Stimulated activated CD4-positive, alpha-beta T cell treated with anti-CD3 and anti-CD28 coated beads, Interleukin-4, amount 100 ng/mL, for 4 hours (primary cell): ENCODE measurements at regions not wholly inside any gene's neighbourhood (a gene's known extent, or its start where the extent isn't known, plus 50 kb on each side); places are given as distances from the start of the nearest gene placed in this dataset.

Experiments used
- DNase-seq, 2 experiments: peaks; one replicate each; pipeline ENCODE4 v3.0.0-alpha.2; 2020

DNA sequence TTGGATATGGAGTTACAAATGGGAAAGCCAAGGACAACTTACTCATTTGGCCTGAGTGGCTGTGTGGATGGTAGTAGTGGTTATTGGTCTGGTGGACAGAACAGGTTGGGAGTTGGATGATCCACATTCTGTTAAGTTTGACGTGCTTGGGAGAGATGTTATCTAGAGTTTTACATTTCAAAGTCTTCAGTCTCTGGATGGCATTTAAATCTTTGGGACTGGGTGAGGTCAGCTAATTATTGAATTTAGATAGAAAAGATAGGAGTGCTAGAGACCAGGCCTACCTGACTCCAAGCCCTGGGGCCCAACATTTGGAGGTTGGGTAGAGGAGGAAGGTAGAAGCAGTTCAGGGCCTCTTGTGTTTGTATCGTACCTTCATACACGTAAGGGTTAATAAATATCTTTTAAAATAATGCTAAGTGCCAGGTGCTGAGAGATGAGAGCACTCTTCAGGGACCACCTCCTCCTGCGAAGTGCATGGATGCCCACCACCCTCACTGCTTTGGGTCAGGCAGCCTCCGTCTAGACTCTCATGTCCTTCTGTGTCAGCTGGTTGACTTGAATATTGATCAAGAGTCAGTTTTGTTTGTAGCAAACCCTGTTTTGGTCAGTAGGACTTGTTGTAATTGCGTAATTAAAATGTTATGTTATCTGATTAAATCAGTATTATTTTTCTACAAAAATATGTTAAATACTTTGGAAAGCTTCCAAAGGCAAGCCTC, 460.4 kb upstream of the RGS6 start:
- no peak for DNase-seq

DNA sequence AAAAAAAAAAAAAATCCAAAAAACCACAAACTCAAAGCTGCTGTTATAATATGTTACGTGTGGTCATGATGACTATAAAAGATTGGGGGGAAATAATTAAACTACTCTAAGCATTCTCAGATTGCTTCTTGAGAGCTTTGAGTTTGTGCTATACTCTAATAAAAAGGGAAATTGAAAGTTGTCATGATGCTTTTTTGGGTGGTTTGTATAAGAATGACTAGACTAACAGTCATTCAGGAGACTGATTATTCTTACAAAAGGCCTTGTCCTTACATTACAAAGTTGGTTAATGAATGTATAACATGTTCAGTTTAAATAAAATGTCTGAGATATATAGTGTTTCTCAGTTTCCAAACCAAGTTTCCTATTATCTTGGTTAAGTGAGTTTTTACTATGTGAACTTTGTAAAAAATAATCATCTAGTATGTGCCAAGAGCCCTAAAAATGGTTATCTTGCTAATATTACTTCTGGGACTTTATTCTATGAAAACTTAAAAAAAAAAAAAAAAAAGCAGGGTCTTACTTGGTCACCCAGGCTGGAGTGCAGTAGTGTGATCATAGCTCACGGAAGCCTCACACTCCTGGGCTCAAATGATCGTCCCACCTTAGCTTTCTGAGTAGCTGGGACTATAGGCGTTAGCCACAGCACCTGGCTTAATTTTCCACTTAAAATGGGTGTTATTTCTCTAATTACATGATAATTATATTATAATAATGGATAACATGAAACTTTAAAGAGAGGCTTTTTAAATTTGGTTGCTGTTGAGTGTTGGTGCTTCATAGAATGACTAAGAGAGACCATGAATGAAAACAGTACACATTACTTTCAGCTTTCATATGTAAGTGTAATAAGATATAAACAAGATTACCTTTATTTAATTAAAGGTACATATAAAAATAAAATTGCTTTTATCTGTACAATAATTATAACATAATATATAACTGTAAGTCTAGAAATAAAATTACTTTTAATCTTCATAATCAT, 459.6 kb upstream of the RGS6 start:
- DNase-seq: no peak

DNA sequence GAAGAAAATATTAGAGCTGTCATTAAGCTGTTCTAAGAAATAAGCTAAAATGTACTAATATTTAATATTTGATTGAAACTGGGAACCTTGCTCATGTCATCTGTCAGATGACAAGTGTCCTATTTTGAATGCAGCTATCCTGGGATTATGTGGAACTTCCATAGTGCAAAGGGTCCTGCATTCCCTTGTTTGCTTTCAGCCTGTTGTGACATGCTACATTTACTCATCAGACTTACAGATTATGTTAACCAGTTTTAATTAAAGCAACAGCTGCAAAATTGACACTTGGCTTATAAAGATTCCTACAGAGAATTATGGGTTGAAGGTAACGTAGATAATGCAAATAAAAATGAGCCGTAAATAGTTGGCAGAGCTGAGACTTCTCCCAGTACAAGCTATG, 458.4 kb upstream of the RGS6 start:
- no peak for DNase-seq

DNA sequence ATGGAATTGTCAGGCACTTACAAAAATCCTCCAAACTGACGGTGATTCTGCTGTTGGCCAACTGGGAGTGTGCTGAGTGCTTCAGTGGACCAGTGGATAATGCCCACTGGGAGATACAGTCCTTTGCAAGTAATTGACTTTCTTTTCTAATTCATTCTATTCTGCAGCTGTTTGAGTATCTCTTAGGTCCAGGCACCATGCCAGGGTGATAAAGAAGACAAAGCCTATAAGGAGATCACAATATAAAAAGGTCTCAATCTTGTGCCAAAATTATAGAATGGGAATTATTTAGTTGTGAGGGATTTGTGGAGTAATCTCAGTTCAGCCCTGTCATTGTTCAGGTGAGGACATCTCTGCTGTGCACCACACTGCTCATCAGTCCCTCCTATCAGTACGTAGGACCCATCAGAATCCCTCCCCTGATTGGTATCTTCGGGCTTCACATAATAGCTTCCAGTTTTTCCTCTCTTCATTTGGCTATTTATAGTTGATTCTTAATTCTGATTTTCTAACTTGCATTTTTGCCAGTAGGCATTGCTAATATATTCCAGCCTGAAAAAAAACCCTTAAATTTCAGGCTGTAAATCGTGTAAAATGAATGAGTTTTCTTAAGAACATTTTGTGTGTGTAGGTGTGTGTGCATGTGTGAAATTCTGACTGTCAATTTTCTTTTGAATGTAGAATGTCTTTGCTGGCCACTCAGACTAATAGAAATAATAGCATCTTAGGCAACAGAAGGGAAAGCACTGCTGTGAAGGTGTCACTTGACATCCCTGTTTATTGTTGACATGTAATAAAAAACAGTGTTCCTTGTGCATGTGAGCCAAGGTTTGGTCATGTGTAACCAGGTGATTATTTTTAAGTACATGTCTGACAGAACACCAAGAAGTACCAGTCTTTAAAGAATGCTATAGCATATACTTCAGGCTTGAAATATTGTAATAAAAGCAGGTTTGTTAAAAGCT, 457.6 kb upstream of the RGS6 start:
- DNase-seq: no peak

DNA sequence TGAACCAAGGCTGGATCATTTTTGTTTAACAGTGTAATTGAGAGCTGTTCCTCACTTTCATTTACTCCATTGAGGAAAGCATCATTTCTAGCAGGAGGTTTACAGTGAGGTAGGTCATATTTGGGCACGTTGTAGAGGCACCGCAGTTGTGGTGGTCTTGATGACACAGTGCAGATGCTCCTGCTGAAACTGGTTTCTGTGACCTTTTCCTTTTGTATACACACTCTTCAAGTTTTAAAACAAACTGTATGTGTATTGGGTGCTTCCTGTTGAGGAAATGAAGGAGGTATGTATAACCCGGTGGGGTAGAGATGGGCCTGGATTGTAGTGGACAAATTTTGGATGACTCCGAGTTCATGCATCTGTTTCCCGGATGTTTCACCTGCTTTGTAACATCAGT, 456.3 kb upstream of the RGS6 start:
- DNase-seq: no peak

DNA sequence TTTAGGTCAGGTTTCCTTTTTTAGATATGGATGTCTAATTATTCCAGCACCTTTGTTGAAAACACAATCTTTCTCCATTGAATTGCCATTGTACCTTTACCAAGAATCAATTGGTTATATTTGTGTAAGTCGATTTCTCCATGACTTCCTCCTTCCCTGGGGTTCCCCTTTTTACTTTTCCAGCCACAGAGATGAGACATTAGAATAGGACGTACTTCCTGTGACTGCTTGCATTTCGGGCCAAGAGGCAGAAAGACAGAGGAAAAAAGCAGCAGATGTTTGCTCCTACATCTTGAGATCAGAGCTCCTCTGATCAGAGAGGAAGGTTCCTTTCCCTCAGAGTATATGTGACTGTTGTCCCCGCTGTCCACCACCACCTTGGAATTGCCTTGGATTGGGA, 453.7 kb upstream of the RGS6 start:
- no peak for DNase-seq

DNA sequence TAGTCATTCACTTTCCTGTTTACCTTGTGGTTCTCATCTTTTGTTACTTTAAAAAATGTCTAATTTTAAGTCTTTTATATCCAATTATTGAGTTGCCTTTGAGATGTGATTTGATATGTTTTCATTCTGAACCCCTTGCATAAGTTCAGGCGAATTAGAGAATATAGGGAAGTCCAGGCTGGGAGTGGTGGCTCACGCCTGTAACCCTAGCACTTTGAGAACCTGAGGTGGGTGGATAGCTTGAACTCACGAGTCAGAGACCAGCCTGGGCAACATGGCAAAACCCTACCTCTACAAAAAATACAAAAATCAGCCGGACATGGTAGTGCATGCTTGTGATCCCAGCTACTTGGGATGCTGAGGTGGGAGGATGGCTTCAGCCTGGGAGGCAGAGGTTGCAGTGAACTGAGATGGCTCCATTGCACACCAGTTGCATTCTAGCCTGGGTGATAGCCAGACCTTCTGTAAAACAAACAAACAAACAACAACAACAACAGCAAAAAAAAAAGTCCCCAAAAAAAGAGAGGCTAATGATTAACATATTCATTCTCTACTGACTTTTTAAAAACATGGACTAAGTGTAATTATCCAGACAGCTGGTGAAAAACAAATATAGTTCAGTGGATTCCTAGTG, 451.1 kb upstream of the RGS6 start:
- DNase-seq: no peak

DNA sequence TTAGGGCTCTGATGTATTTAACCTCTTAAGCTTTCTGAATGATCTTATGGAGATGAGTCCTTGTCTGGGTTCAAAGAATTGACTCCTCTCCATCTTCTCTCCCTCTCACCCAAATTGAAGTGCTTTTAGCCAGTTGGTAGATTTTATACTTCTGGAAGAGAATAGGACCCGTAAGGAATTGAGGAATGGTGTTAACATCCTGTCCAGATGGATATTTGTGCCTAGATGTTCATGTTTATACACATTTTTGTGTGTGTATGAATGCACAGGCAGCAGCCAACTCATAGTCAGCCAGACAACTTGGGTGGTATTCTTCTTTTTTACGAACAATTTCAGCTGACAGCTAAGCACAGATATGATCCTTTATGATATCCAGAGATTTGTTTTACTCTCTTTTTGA, 449.6 kb upstream of the RGS6 start:
- no peak for DNase-seq

DNA sequence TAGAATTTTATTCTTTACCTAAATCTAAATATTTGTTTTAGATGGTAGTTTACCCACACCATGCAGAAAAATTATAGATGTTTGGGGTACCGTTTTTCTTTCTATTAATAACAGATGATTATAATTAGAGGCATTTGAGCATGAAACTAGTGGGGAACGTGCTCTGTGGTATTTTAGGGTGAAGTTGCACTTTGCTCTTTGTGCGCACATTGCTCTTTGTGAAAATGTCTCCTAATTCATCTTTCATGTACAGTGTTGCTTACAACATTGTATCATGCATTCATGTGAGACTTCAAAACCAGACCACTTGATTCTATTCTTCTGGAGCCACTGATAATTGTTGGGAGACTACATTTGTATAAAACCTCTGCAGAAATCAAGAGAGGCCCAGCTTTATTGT, 449.1 kb upstream of the RGS6 start:
- no peak for DNase-seq

DNA sequence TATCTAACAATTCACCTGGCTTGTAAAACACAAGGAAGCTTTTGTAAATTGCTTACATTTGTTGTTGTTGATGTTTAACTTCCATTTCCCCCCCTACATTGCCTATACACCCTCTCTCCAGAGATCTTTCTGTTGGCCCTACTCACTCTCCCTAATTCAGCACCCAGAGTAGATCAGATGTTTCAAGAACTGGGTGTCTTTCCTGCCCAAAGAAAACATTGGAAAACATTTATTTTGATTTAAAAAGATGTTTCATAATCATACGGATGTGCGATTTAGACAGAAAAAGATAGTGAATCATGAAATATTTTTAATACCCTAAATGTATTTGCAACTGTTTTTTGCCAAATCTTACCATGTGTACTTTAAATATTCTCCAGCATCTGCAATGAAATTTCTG, 446.4 kb upstream of the RGS6 start:
- DNase-seq: no peak

DNA sequence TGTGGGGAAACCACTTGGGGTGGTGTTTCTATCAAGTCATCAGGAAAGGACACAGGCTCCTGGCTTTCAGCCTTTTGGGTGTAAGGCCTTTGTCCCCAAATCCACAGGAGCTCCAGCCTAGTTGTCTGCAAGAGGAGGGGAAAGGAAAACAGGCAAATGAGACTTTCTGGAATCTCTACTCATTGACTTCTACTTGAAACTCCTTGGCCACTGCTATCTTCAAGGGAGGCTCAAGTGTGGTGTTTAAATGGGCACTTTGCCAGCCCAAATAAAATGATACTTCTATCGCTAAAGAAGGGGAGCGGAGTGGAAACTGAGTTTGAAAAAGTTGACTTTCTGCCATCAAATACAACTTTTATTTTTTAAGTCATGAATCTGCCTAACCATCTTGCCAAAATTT, 445.9 kb upstream of the RGS6 start:
- no peak for DNase-seq

DNA sequence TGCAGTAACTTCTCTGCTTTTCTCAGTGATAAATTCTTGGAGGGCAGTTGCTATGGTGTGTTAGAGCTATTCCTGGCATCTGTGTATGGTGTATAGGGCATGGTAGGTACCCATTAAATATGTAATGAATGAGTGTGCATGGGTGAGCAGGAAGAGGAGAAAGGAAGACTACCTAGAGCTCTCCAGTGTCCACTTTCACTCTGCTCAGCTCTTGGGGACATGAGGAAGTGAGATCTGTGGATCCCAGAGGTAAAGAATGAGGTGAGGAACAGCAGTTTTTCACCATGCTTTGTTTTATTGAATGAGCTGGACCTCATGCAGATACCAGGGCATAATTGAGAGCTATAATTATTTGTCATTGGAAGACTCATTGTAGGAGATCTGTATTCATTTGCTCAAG, 444.8 kb upstream of the RGS6 start:
- DNase-seq: no peak

DNA sequence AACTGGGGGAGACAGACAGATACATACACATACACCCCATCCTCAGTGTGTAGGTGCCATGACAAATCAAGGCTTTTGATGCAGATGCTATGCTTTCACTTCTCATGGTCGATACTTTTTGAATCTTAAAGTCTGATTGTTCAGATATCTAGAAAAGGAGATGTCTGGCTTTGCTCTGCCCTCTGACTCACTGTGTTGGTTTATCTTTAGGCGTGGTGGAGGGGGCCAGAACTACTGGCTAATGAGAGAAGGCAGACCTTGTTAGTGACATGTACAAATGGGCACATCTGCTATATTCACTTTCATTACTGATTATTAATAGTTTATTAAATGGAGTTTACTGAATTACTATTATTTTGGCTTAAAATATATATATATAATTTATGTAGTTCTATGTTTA, 444.3 kb upstream of the RGS6 start:
- DNase-seq: no peak

DNA sequence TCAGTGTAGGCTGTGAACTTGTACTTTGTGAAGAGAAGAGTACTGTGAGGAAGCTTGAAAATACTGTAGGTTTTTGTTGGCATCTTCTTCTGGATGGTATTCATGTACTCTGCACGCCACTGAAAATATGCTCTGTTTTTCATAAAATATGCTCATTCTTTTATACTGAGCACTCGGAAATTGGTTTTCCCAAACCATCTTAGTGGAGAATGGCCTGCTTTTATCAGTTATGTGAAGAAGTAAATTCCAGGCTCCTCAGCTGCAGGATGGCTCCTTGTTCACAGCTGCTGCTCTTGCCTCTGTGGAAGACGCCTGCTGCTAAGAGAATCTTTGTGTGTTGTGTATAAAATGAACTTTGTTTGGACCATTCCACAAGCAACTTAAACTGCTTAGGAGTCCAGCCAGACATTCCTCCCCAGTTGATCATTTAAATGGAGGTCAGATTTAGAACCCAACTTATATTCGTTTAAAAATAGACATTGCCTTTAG, 443.5 kb upstream of the RGS6 start:
- DNase-seq: no peak

DNA sequence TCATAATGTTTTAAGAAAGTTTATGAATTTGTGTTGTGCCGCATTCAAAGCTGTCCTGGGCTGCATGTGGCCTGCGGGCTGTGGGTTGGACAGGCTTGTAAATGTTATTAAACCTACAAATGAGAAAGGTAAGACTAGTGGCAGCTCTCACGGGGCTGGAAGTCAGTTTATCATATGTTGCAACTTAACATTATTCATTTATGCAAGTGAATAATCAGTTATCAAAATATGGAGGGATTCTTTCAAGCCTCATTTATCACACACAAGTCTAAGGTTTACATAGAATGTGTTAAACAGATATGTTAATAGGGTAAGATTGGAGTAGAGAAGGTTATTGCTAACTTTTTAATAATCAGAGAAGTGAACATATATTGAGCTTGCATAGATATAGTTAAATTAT, 442.5 kb upstream of the RGS6 start:
- DNase-seq: no peak

DNA sequence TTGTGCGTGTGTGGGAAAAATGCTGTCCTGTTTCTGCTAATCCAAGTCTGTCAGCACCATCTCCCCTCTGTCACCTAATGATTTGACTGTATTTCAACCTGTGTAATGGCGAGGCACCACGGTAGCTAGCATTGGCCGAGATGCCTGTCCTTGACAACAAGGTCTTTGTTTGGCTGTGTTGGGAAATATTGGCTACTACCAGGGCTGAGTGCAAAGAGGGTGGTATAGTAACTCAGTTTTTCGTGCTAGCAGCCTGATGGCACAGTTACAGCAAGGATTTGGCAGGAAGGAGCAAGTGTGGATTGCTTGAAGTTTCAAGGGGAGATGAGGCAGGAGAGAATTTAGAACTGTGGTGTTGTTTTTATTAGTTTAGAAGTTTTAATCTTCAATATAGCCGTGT, 440.3 kb upstream of the RGS6 start:
- DNase-seq: no peak

DNA sequence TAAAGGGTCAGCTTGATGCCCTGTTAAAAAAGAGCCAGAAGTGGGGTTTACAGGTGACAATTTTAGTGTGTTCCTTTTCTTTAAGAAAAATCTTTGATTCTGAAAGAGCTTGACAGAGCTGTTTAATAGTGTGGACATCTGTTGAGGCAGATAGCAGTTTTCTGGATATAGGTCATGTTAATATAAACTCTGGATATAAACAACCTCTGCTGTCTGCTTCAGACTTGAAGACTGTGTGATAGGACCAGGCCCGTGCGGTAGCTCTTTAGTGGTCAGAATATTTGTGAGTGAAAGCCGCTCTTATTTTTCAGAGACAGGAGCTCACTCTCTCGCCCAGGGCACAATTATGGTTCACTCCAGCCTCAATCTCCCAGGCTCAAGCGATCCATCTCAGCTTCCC, 439.9 kb upstream of the RGS6 start:
- no peak for DNase-seq

DNA sequence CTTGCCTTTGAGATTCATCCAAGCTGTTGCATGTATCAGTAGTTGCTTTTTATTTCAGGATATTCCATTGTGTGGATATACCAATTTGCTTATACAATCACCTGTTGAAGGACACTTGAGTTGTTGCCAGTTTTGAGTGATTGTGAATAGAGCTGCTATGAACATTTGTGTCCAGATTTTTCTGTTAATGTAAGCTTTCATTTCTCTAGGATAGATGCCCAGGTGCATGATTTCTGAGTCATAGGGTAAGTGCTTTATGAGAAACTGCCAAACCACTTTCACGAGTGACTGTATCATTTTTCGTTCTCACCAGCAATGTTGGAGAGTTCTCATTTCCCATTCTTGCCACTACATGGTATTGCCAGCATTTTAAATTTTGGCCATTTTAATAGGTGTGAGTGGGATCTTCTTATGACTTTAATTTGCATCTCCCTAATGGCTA, 434.6 kb upstream of the RGS6 start:
- DNase-seq: no peak

DNA sequence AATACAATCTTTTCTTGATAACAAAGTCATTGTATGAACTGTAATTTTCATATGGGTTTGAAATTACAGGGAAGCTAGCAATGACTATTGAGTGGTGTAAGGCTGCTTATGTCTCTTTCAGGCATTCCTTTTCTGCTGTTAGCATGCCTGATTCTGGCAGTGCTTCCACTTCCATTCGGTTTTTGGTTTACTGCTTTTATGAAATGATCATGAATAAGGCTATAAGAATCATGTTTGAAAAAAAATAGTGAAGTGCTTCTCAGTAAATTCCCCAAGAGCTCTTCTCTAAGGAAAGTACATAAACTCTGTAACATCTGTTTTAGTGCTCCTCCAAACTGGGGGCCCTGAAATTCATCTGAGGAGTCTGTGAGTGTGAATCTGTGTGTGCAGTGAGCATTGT, 434.0 kb upstream of the RGS6 start:
- no peak for DNase-seq

DNA sequence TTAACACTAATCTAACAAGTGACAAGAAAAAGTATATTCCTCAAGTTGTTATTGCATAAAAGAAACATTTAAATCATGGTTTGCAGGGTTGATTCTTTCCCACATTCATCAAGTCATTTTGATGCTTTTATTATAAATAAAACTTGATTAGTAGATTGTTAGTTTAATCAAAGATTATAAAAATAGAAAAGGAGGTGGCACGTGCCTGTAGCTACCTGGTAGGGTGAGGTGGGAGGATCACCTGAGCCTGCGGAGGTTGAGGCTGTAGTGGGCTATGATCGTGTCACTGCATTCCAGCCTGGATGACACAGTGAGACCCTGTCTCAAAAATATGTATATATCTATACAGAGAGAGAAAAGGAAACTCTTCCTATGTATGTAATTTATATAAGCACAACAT, 433.2 kb upstream of the RGS6 start:
- no peak for DNase-seq

DNA sequence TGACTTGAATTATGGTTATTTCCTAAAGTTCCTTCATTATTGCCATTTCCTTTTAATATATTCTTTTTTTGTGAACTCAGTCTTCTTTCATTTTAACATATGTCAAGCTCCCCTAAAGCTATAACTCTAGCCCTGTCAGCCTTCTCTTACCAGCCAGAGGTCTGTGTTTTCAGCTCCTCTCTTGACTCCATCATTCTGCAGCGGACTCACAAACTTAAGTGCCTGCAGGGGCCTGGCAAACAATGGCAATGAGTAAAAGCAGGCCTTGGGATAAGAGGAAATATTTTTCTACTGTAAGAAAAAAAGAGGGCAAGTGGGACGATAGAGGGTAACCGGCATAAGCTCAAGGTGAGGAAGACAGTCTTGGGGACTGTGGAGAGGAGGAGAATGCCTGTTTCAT, 424.5 kb upstream of the RGS6 start:
- no peak for DNase-seq

DNA sequence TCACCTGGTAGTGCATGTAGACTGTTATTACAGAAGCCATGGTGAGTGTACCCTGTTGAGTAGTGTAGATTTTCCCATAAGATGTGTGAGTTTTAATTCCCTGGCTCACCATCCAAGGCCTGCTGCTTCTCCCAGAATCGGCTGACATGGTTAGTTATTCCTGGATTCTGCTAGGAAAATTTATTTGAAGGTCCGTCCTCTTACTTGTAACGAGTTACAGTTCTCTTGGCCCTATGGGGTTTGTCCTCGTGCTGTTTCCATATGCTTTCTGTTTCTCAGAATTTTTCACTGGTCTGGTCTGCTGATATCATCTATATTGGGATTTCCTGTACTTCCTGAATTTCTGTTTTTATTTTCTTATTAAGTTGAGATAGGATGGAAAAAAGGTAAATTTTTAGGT, 423.3 kb upstream of the RGS6 start:
- no peak for DNase-seq
